WERI-Rb-1 (cell line): ENCODE measurements at regions not wholly inside any gene's neighbourhood (a gene's known extent, or its start where the extent isn't known, plus 50 kb on each side); places are given as distances from the start of the nearest gene placed in this dataset.

Source experiments
- DNase-seq: peaks from one replicate; pipeline ENCODE4 v3.0.0-alpha.2; 2020
- H3K27ac ChIP-seq: fragments of 250-450 bp; sonication (Bioruptor Pico); 2 replicates; pipeline ENCODE4 v1.5.1; 2020; ENCODE audit warnings: mild to moderate bottlenecking, moderate library complexity
- H3K27me3 ChIP-seq: fragments of 250-450 bp; sonication (Bioruptor Pico); 2 replicates; pipeline ENCODE4 v1.5.1; 2021; ENCODE audit warnings: mild to moderate bottlenecking, low read depth, moderate library complexity; ENCODE audit not compliant: insufficient read depth, severe bottlenecking
- H3K36me3 ChIP-seq: fragments of 250-450 bp; sonication (Bioruptor Pico); 2 replicates; pipeline ENCODE4 v1.5.1; 2020; ENCODE audit warnings: mild to moderate bottlenecking, moderate library complexity
- H3K4me3 ChIP-seq: 2 replicates; pipeline ENCODE4 v1.5.1; 2011; ENCODE audit warnings: low read depth, mild to moderate bottlenecking, control low read depth, low read length
- H3K9me3 ChIP-seq: fragments of 250-450 bp; sonication (Bioruptor Pico); 2 replicates; pipeline ENCODE4 v1.5.1; 2021; ENCODE audit warnings: mild to moderate bottlenecking, moderate library complexity; ENCODE audit not compliant: severe bottlenecking
- CTCF ChIP-seq: IDR thresholded peaks from 2 replicates; pipeline ENCODE4 v1.5.1; 2011; ENCODE audit warnings: low read depth, mild to moderate bottlenecking, control low read depth, inconsistent platforms, low read length

DNA sequence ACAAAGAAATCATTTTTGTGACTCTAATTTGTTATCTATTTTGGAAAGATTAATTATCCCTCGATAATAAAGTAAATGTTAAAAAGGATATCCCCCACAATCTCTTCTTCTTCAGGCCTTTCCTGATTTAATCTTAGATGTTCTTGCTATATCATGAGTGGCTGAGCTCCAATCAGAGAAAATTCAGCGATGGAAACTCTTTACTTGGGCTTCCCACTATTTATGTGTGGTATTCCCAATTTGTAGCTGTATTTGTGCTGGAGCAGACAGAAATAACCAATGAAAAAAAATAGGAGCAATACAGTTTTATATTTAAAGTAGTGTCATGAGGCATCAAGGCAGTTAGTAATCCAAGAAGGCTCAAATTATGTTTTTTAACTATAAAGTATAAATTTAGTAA is 539.1 kb downstream of the PRKD1 start:
- no peaks in the 10 kb centered on the region for H3K9me3 ChIP-seq
- H3K36me3 ChIP-seq = no peaks in the 10 kb centered on the region
- no peak for TF ChIP-seq CTCF
- no peak for DNase-seq
- H3K4me3 ChIP-seq = no peak overlapping the region
- H3K27me3 ChIP-seq = no peaks in the 10 kb centered on the region
- H3K27ac ChIP-seq = no peak overlapping the region

GRCh38 chr14:29390081-29390832 is 537.4 kb downstream of the PRKD1 start:
- Histone ChIP-seq H3K27me3 (no peaks in the 10 kb centered on the region), H3K36me3 (no peaks in the 10 kb centered on the region), H3K9me3 (no peaks in the 10 kb centered on the region), H3K27ac (no peak overlapping the region), H3K4me3 (no peak overlapping the region)
- no peak for TF ChIP-seq CTCF
- DNase-seq = no peak

GRCh38 chr14:29391231-29391630 is 536.4 kb downstream of the PRKD1 start:
- no peaks in the 10 kb centered on the region for H3K36me3 ChIP-seq
- H3K27me3 ChIP-seq = no peaks in the 10 kb centered on the region
- no peak overlapping the region for H3K27ac ChIP-seq
- no peak for DNase-seq
- no peaks in the 10 kb centered on the region for H3K9me3 ChIP-seq
- no peak for TF ChIP-seq CTCF
- H3K4me3 ChIP-seq = no peak overlapping the region

- no peaks in the 10 kb centered on the region for H3K36me3 ChIP-seq
- no peak for TF ChIP-seq CTCF
- H3K9me3 ChIP-seq = no peaks in the 10 kb centered on the region
- H3K27me3 ChIP-seq = no peaks in the 10 kb centered on the region
- H3K27ac ChIP-seq = no peak overlapping the region
- DNase-seq = no peak
- H3K4me3 ChIP-seq = no peak overlapping the region
Observed at GRCh38 chr14:29391801-29392200, 535.8 kb downstream of the PRKD1 start.

- H3K9me3 ChIP-seq = no peaks in the 10 kb centered on the region
Observed at GRCh38 chr14:29392287-29392686, 535.4 kb downstream of the PRKD1 start.

More at GRCh38 chr14:29392287-29392686, 535.4 kb downstream of the PRKD1 start:
- Histone ChIP-seq H3K27me3 (no peaks in the 10 kb centered on the region), H3K4me3 (no peak overlapping the region), H3K27ac (no peak overlapping the region), H3K36me3 (no peaks in the 10 kb centered on the region)
- no peak for TF ChIP-seq CTCF
- no peak for DNase-seq
